Stimulated activated naive B cell treated with anti-CD40 and anti-IgM and Interleukin-4, amounts not matched to agents 10 μg/mL and 1 μg/mL and 100 μg/mL, for 72 hours (primary cell): ENCODE measurements at regions not wholly inside any gene's neighbourhood (a gene's known extent, or its start where the extent isn't known, plus 50 kb on each side); places are given as distances from the start of the nearest gene placed in this dataset.
"Not testable (repeated sequence)": the region's sequence is repeated elsewhere in the genome, so short reads cannot be mapped to it uniquely, and the experiment has no call there.

Experiments
- ATAC-seq, 2 donors: fragments of 150-1000 bp; cut with Tn5 transposase; replicated peaks; 2 replicates each; pipeline ENCODE4 v1.10.0; 2021; ENCODE audit warnings: moderate library complexity in 1 of 2
- DNase-seq: peaks from one replicate; pipeline ENCODE4 v3.0.0; 2021
- H3K27ac Mint-ChIP-seq: one replicate; pipeline ENCODE4 v1.8.0; 2022; ENCODE audit warnings: mild to moderate bottlenecking, mixed read lengths
- H3K27me3 Mint-ChIP-seq, 2 donors: one replicate each; pipeline ENCODE4 v1.8.0; 2022; ENCODE audit warnings: mixed read lengths in 2 of 2
- H3K36me3 Mint-ChIP-seq, 2 donors: one replicate each; pipeline ENCODE4 v1.8.0; 2022; ENCODE audit warnings: mixed read lengths in 2 of 2, mild to moderate bottlenecking in 1 of 2
- H3K4me1 Mint-ChIP-seq, 2 donors: one replicate each; pipeline ENCODE4 v1.8.0; 2022; ENCODE audit warnings: mixed read lengths in 2 of 2, mild to moderate bottlenecking in 1 of 2
- H3K4me3 Mint-ChIP-seq, 2 donors: one replicate each; pipeline ENCODE4 v1.8.0; 2022; ENCODE audit warnings: mild to moderate bottlenecking in 2 of 2, mixed read lengths in 2 of 2, moderate library complexity in 1 of 2
- H3K9me3 Mint-ChIP-seq, 2 donors: one replicate each; pipeline ENCODE4 v1.8.0; 2022; ENCODE audit warnings: mixed read lengths in 2 of 2, mild to moderate bottlenecking in 1 of 2

- H3K27me3 Mint-ChIP-seq: no peaks in the 10 kb centered on the region
- H3K4me1 Mint-ChIP-seq: no peaks in the 10 kb centered on the region
- H3K4me3 Mint-ChIP-seq: no peak overlapping the region
- DNase-seq (no peak), ATAC-seq (no peak)
- peaks cover 0 to 4% of the 10 kb centered on the region in 2 donors for H3K9me3 Mint-ChIP-seq
- no peaks in the 10 kb centered on the region for H3K36me3 Mint-ChIP-seq
- H3K27ac Mint-ChIP-seq: no peak overlapping the region
Measured at GRCh38 chr18:14943486-14943885, 195.5 kb downstream of the ANKRD30B start.

- Mint-ChIP-seq H3K27me3 (no peaks in the 10 kb centered on the region), H3K27ac (no peak overlapping the region), H3K9me3 (peaks cover 0 to 4% of the 10 kb centered on the region in 2 donors), H3K4me3 (no peak overlapping the region), H3K4me1 (no peaks in the 10 kb centered on the region), H3K36me3 (no peaks in the 10 kb centered on the region)
- DNase-seq (no peak), ATAC-seq (no peak)
Measured at GRCh38 chr18:14943967-14944636, 196.1 kb downstream of the ANKRD30B start.

- H3K9me3 Mint-ChIP-seq: peaks cover 2 to 4% of the 10 kb centered on the region in 2 donors
- H3K36me3 Mint-ChIP-seq: no peaks in the 10 kb centered on the region
- DNase-seq (no peak), ATAC-seq (no peak)
- H3K4me1 Mint-ChIP-seq: no peaks in the 10 kb centered on the region
- no peak overlapping the region for H3K27ac Mint-ChIP-seq
- no peak overlapping the region for H3K4me3 Mint-ChIP-seq
- H3K27me3 Mint-ChIP-seq: no peaks in the 10 kb centered on the region
Measured at GRCh38 chr18:14944838-14945237, 196.9 kb downstream of the ANKRD30B start.

GRCh38 chr18:14945286-14945685, 197.3 kb downstream of the ANKRD30B start:
- ATAC-seq: no peak
- H3K4me3 Mint-ChIP-seq: no peak overlapping the region
- no peaks in the 10 kb centered on the region for H3K4me1 Mint-ChIP-seq
- peaks cover 2 to 4% of the 10 kb centered on the region in 2 donors for H3K9me3 Mint-ChIP-seq
- H3K27ac Mint-ChIP-seq: no peak overlapping the region
- H3K27me3 Mint-ChIP-seq: no peaks in the 10 kb centered on the region
- no peak for DNase-seq
- no peaks in the 10 kb centered on the region for H3K36me3 Mint-ChIP-seq

- DNase-seq: no peak
- H3K4me1 Mint-ChIP-seq: no peaks in the 10 kb centered on the region
- no peak overlapping the region for H3K4me3 Mint-ChIP-seq
- peaks cover 2 to 4% of the 10 kb centered on the region in 2 donors for H3K9me3 Mint-ChIP-seq
- H3K36me3 Mint-ChIP-seq: no peaks in the 10 kb centered on the region
- no peak for ATAC-seq
- H3K27me3 Mint-ChIP-seq: no peaks in the 10 kb centered on the region
- H3K27ac Mint-ChIP-seq: no peak overlapping the region
Measured at GRCh38 chr18:14945984-14946383, 198.0 kb downstream of the ANKRD30B start.

- H3K36me3 Mint-ChIP-seq, H3K4me1 Mint-ChIP-seq, H3K27ac Mint-ChIP-seq, H3K9me3 Mint-ChIP-seq, H3K27me3 Mint-ChIP-seq, ATAC-seq, H3K4me3 Mint-ChIP-seq, DNase-seq: not testable (repeated sequence)
Measured at GRCh38 chr18:14946741-14947470, 198.9 kb downstream of the ANKRD30B start.

GRCh38 chr18:14947482-14948162, 199.7 kb downstream of the ANKRD30B start:
- peaks cover 3 to 4% of the 10 kb centered on the region in 2 donors for H3K9me3 Mint-ChIP-seq
- H3K27ac Mint-ChIP-seq: no peak overlapping the region
- no peaks in the 10 kb centered on the region for H3K27me3 Mint-ChIP-seq
- H3K4me3 Mint-ChIP-seq: no peak overlapping the region
- H3K4me1 Mint-ChIP-seq: no peaks in the 10 kb centered on the region
- ATAC-seq: no peak
- H3K36me3 Mint-ChIP-seq: no peaks in the 10 kb centered on the region
- no peak for DNase-seq

- ATAC-seq (no peak), DNase-seq (no peak)
Measured at GRCh38 chr18:14948163-14948540, 200.2 kb downstream of the ANKRD30B start.

GRCh38 chr18:14949800-14950664, 202.1 kb downstream of the ANKRD30B start:
- H3K36me3 Mint-ChIP-seq: no peaks in the 10 kb centered on the region
- no peak overlapping the region for H3K27ac Mint-ChIP-seq
- H3K9me3 Mint-ChIP-seq: peaks cover 0 to 3% of the 10 kb centered on the region in 2 donors
- ATAC-seq (no peak), DNase-seq (no peak)
- H3K27me3 Mint-ChIP-seq: no peaks in the 10 kb centered on the region
- no peak overlapping the region for H3K4me3 Mint-ChIP-seq
- H3K4me1 Mint-ChIP-seq: no peaks in the 10 kb centered on the region

More at GRCh38 chr18:14948163-14948540, 200.2 kb downstream of the ANKRD30B start:
- H3K4me1 Mint-ChIP-seq: no peaks in the 10 kb centered on the region
- no peak overlapping the region for H3K4me3 Mint-ChIP-seq
- no peaks in the 10 kb centered on the region for H3K36me3 Mint-ChIP-seq
- no peak overlapping the region for H3K27ac Mint-ChIP-seq
- no peaks in the 10 kb centered on the region for H3K27me3 Mint-ChIP-seq
- H3K9me3 Mint-ChIP-seq: peaks cover 3 to 4% of the 10 kb centered on the region in 2 donors

- not testable (repeated sequence) for ATAC-seq, H3K4me3 Mint-ChIP-seq, H3K27ac Mint-ChIP-seq, DNase-seq, H3K9me3 Mint-ChIP-seq, H3K36me3 Mint-ChIP-seq, H3K4me1 Mint-ChIP-seq, H3K27me3 Mint-ChIP-seq
Measured at GRCh38 chr18:14952444-14953077, 204.6 kb downstream of the ANKRD30B start.

- peaks cover 0 to 5% of the 10 kb centered on the region in 2 donors for H3K9me3 Mint-ChIP-seq
- no peak for ATAC-seq
Measured at GRCh38 chr18:14958701-14959100, 210.7 kb downstream of the ANKRD30B start.

DNA sequence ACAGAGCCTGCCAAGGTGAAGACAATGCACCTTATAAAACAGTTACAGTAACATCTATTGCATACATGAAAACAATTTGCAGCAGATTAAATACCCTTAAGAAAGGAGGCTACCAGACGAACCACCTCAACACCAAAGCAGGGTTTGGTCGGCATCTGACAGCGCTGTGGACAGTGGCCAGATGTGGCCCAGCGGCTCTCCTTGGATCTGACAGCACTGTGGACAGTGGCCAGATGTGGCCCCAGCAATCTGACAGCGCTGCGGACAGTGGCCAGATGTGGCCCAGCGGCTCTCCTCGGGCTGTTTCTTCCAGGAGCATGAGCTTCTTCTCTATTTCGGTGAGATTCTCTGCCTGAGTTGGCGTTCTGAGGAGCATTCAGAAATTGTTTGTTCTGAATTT, 211.6 kb downstream of the ANKRD30B start:
- Mint-ChIP-seq H3K27ac (no peak overlapping the region), H3K27me3 (no peaks in the 10 kb centered on the region), H3K4me3 (no peak overlapping the region), H3K36me3 (no peaks in the 10 kb centered on the region), H3K9me3 (peaks cover 0 to 5% of the 10 kb centered on the region in 2 donors), H3K4me1 (no peaks in the 10 kb centered on the region)
- ATAC-seq (no peak), DNase-seq (no peak)

More at GRCh38 chr18:14958701-14959100, 210.7 kb downstream of the ANKRD30B start:
- DNase-seq: no peak
- no peaks in the 10 kb centered on the region for H3K4me1 Mint-ChIP-seq
- no peaks in the 10 kb centered on the region for H3K27me3 Mint-ChIP-seq
- H3K36me3 Mint-ChIP-seq: no peaks in the 10 kb centered on the region
- H3K27ac Mint-ChIP-seq: no peak overlapping the region
- no peak overlapping the region for H3K4me3 Mint-ChIP-seq

- Mint-ChIP-seq H3K27me3 (no peaks in the 10 kb centered on the region), H3K9me3 (peaks cover 0 to 2% of the 10 kb centered on the region in 2 donors), H3K36me3 (no peaks in the 10 kb centered on the region), H3K4me3 (no peak overlapping the region), H3K4me1 (no peaks in the 10 kb centered on the region), H3K27ac (no peak overlapping the region)
- no peak for ATAC-seq
- DNase-seq: no peak
Measured at GRCh38 chr18:14961991-14962390, 214.0 kb downstream of the ANKRD30B start.

- H3K36me3 Mint-ChIP-seq: no peaks in the 10 kb centered on the region
- no peaks in the 10 kb centered on the region for H3K27me3 Mint-ChIP-seq
- no peak for ATAC-seq
- no peak overlapping the region for H3K27ac Mint-ChIP-seq
- no peak overlapping the region for H3K4me3 Mint-ChIP-seq
- H3K4me1 Mint-ChIP-seq: no peaks in the 10 kb centered on the region
- H3K9me3 Mint-ChIP-seq: peaks cover 0 to 2% of the 10 kb centered on the region in 2 donors
- DNase-seq: no peak
Measured at GRCh38 chr18:14962626-14963025, 214.7 kb downstream of the ANKRD30B start.
